Neural cell (in vitro differentiated cells): ENCODE measurements at regions not wholly inside any gene's neighbourhood (a gene's known extent, or its start where the extent isn't known, plus 50 kb on each side); places are given as distances from the start of the nearest gene placed in this dataset.

Source experiments
- CTCF ChIP-seq: fragments of 450-650 bp; IDR thresholded peaks from 2 replicates; pipeline ENCODE4 v1.5.1; 2014; ENCODE audit warnings: antibody characterized with exemption, mild to moderate bottlenecking, moderate library complexity; ENCODE audit not compliant: poor library complexity, severe bottlenecking
- EP300 ChIP-seq: fragments of 450-650 bp; conservative IDR thresholded peaks from 2 replicates; pipeline ENCODE4 v1.6.1; 2014; ENCODE audit warnings: antibody characterized with exemption, mild to moderate bottlenecking, moderate library complexity; ENCODE audit not compliant: poor library complexity, severe bottlenecking
- EZH2 ChIP-seq: fragments of 200-600, 300-800 bp; shearing (Covaris generic), sonication (generic); IDR thresholded peaks from 2 replicates; pipeline ENCODE4 v1.6.1; 2014; ENCODE audit warnings: antibody characterized with exemption, low read length, borderline replicate concordance, mild to moderate bottlenecking; ENCODE audit not compliant: insufficient read depth, poor library complexity, severe bottlenecking
- POLR2AphosphoS5 ChIP-seq: IDR thresholded peaks from 2 replicates; pipeline ENCODE4 v1.6.1; 2012
- RAD21 ChIP-seq: fragments of 450-650 bp; conservative IDR thresholded peaks from 2 replicates; pipeline ENCODE4 v1.6.1; 2014; ENCODE audit warnings: antibody characterized with exemption, mild to moderate bottlenecking, moderate library complexity
- REST ChIP-seq: IDR thresholded peaks from 2 replicates; pipeline ENCODE4 v1.6.1; 2012; ENCODE audit warnings: borderline replicate concordance
- SMC3 ChIP-seq: fragments of 450-650 bp; conservative IDR thresholded peaks from 2 replicates; pipeline ENCODE4 v1.6.1; 2014; ENCODE audit warnings: antibody characterized with exemption, mild to moderate bottlenecking, moderate library complexity; ENCODE audit not compliant: poor library complexity
- TAF1 ChIP-seq: IDR thresholded peaks from 2 replicates; pipeline ENCODE4 v1.6.1; 2012; ENCODE audit warnings: low read depth

DNA sequence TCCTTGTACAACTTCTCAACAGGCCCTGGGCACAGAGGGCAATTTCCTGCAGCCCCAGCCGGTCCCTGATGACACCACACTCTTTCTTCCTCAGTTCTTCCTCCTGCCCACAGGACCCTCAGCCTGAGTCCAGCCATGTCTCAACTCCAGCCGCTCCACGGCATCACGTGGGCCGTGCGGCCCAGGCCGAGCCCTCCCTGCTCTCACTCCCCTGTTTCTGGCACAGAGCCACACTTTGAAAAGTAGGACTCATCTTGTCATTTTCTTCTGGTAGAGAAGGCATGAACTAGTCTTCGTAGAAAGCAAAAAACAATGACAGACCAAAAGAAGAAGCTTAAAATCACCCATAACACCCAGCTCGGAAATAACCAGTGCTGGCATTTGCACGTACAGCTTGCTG lies 404.7 kb upstream of the IRX1 start:
- TF ChIP-seq CTCF (no peak), EP300 (no peak), REST (no peak), POLR2AphosphoS5 (no peak), RAD21 (no peak), SMC3 (no peak), EZH2 (no peak), TAF1 (no peak)
